Bronchial epithelial cell (primary cell): ENCODE measurements at regions not wholly inside any gene's neighbourhood (a gene's known extent, or its start where the extent isn't known, plus 50 kb on each side); places are given as distances from the start of the nearest gene placed in this dataset.

Experiments
- DNase-seq: peaks from one replicate; pipeline ENCODE4 v3.0.0-alpha.2; 2010; ENCODE audit warnings: low read depth
- FAIRE-seq: peaks from 2 replicates; lab custom pipeline; 2011; peaks lifted over from hg19 to GRCh38; lab: Jason Lieb, UNC
- H3K27me3 ChIP-seq: 2 replicates; pipeline ENCODE4 v1.5.1; 2011; ENCODE audit warnings: low read length; ENCODE audit not compliant: control insufficient read depth, insufficient read depth
- H3K36me3 ChIP-seq: 2 replicates; pipeline ENCODE4 v1.5.1; 2011; ENCODE audit warnings: low read length; ENCODE audit not compliant: control insufficient read depth, insufficient read depth
- H3K4me3 ChIP-seq: 2 replicates; pipeline ENCODE4 v1.5.1; 2011; ENCODE audit warnings: mild to moderate bottlenecking, low read depth, low read length, control low read depth
- TF ChIP-seq, protein P1 (sequence below): IDR thresholded peaks from 2 replicates; pipeline ENCODE4 v1.5.1; 2011; ENCODE audit warnings: mild to moderate bottlenecking, moderate library complexity, low read length, control low read depth, inconsistent platforms; ENCODE audit not compliant: insufficient read depth, severe bottlenecking

DNA sequence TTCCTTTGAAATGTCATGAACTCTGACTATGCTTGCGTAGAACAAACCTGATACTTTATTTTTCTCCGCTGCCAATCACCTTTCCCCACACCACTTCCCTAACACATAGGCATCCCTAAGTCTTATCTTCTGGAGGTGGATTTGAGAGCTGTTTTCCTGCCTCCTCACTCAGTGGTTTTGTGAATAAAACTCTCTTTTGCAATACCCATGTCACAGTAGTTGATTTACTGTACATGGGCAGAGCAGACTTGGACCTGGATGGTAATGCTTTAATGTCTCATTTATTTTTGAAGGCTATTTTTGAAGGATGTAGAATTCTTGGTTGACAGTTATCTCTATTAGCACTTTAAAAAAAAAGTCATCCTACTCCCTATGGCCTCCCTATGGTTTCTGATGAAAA lies 881.8 kb downstream of the SLITRK5 start:
- DNase-seq (no peak), FAIRE-seq (no peak)
- TF ChIP-seq, protein P1, sequence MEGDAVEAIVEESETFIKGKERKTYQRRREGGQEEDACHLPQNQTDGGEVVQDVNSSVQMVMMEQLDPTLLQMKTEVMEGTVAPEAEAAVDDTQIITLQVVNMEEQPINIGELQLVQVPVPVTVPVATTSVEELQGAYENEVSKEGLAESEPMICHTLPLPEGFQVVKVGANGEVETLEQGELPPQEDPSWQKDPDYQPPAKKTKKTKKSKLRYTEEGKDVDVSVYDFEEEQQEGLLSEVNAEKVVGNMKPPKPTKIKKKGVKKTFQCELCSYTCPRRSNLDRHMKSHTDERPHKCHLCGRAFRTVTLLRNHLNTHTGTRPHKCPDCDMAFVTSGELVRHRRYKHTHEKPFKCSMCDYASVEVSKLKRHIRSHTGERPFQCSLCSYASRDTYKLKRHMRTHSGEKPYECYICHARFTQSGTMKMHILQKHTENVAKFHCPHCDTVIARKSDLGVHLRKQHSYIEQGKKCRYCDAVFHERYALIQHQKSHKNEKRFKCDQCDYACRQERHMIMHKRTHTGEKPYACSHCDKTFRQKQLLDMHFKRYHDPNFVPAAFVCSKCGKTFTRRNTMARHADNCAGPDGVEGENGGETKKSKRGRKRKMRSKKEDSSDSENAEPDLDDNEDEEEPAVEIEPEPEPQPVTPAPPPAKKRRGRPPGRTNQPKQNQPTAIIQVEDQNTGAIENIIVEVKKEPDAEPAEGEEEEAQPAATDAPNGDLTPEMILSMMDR: no peak
- H3K4me3 ChIP-seq: no peak overlapping the region
- no peaks in the 10 kb centered on the region for H3K36me3 ChIP-seq
- no peaks in the 10 kb centered on the region for H3K27me3 ChIP-seq

DNA sequence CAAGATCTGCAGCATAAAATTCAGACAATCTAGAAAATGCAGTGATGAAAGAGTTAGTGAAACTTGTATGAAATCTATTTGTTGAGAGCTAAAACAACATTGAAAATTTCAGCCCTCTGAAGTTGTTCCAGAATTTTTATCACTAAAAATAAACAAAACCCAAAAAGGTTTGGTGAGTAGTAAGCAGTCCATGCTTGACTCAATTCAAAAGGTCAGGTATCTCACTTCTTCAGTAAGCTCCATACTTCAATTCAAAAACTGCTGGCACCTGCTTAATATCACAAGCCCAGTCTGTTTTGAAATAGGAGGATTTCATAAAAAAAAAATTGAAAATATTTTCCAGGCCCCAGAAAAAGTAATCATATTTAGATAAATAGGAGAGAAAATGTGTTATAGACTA lies 894.4 kb downstream of the SLITRK5 start:
- TF ChIP-seq, protein P1: no peak
- H3K27me3 ChIP-seq: no peaks in the 10 kb centered on the region
- FAIRE-seq: no peak
- DNase-seq: no peak
- no peak overlapping the region for H3K4me3 ChIP-seq
- H3K36me3 ChIP-seq: no peaks in the 10 kb centered on the region

DNA sequence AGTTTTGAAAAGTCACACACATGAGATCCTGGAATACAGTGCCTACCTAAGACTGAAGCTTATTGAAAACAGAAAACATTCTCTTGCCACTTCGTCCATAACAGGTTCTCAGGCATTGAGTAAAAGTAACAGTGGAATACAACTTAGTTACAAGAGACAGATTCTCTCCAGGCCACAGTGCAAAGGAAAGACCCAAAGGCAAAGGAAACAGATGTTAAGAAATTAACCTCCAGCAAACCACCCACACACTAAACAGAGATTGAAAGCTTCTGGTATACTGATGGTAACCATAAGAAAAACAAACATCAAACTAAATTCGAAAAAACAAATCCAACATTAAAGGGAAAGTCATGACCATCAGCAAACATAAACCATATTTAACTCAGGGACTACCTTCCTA lies 914.7 kb downstream of the SLITRK5 start:
- TF ChIP-seq, protein P1: no peak
- FAIRE-seq (no peak), DNase-seq (no peak)
- no peaks in the 10 kb centered on the region for H3K36me3 ChIP-seq
- no peaks in the 10 kb centered on the region for H3K27me3 ChIP-seq
- no peak overlapping the region for H3K4me3 ChIP-seq

DNA sequence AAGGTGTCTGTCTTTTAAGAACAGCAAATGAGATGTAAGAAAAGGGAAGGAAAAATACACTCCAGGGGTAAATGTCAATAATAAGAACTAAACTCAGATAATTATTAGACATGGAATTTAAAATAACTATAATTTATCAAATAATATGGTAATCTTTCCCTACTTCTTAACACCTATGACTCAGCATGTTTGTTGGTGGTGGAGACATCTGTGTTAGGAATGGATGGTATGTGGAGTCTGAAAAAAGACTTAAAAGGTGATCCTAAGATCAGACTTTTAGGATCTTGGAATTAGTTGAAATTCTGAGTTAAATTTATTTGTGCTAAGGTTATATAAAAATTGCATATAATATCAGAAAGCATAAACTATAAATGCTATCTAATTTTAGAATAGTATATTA lies 915.1 kb downstream of the SLITRK5 start:
- FAIRE-seq (no peak), DNase-seq (peak; percentile 40)
- Histone ChIP-seq H3K36me3 (no peaks in the 10 kb centered on the region), H3K4me3 (no peak overlapping the region), H3K27me3 (no peaks in the 10 kb centered on the region)
- TF ChIP-seq, protein P1: no peak

DNA sequence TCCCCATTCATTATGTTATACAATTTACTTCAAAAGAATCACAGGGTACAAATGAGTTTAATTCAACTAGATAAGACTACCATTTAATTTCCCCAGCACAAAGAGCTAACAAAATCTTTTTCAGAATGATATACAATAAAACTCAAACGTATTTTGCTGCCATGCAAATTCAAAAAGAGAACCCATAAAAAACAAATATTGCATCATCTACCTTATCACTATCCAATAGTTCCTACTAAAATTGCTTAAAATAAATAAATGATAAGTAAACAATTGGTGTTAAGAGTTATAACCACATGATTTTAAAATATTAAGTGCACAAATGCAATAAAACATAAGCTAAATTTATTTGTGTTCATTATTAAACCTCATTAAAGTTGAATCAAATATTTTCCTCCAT lies 919.4 kb downstream of the SLITRK5 start:
- no peak for DNase-seq
- TF ChIP-seq, protein P1: no peak
- H3K4me3 ChIP-seq: no peak overlapping the region
- no peaks in the 10 kb centered on the region for H3K27me3 ChIP-seq
- no peaks in the 10 kb centered on the region for H3K36me3 ChIP-seq
- no peak for FAIRE-seq

DNA sequence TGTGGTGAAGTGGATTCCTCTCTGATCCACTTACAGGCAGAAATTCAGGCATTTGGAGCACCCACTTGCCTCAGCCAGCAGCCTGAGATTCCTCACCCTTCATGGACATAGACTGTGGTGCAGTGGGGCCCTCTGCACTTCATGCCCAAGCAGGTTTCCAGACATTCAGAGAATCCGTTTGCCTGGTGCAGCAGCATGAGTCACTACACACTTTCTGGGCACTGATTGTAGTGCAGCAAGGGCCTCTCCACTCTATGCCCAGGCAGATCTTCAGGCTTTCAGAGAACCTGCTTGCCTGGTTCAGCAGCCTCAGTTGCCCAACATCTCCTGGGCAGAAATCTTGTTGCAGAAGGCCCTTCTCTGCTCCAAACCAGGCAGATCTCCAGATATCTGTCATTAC lies 920.9 kb downstream of the SLITRK5 start:
- Histone ChIP-seq H3K36me3 (no peaks in the 10 kb centered on the region), H3K4me3 (no peak overlapping the region), H3K27me3 (no peaks in the 10 kb centered on the region)
- FAIRE-seq (no peak), DNase-seq (peak; percentile 81)
- TF ChIP-seq, protein P1: no peak
